ENCODE measurements at regions not wholly inside any gene's neighbourhood (a gene's known extent, or its start where the extent isn't known, plus 50 kb on each side); places are given as distances from the start of the nearest gene placed in this dataset.

- no peaks in the 10 kb centered on the region for H3K36me3 ChIP-seq
- no peak overlapping the region for H3K4me3 ChIP-seq
- H3K27me3 ChIP-seq (ENCODE audit: low read depth), result no peaks in the 10 kb centered on the region
- no peaks in the 10 kb centered on the region for H3K4me1 ChIP-seq
- TF ChIP-seq CTCF (IDR thresholded peaks at IDR 0.05; ENCODE audit: borderline replicate concordance), result no peak
- intact Hi-C loops (cut with micrococcal nuclease), result no loop called here
- no peak for DNase-seq
- no peaks in the 10 kb centered on the region for H3K9me3 ChIP-seq (replicated peaks)
- no peak overlapping the region for H3K27ac ChIP-seq (replicated peaks)
Observed at GRCh38 chrX:82134378-82134777, 932.5 kb downstream of the SH3BGRL start.

DNA sequence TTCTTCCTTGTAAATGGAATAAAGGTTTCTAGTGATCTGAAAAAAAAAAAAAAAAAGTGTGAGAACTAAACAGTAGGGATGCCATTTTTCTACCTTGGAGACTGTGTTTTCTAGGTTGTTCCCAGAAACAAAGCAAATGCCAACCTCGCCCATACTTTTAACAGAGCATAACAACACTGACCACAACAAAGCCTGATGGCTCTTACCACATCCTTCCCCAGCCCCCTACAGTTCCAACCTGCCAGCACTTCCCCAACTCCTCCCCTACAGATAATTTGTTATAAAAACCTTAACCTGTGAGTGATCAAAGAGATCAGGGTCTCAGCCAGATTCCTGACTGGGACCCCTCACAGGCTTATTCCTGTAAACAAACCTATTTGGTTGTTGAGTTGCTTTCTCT, 940.0 kb downstream of the SH3BGRL start:
- no peak for TF ChIP-seq CTCF (IDR thresholded peaks at IDR 0.05; ENCODE audit: borderline replicate concordance)
- intact Hi-C loops (cut with micrococcal nuclease), result no loop called here
- Histone ChIP-seq H3K27ac (replicated peaks) (no peak overlapping the region), H3K4me3 (no peak overlapping the region), H3K4me1 (no peaks in the 10 kb centered on the region), H3K27me3 (ENCODE audit: low read depth) (no peaks in the 10 kb centered on the region), H3K9me3 (replicated peaks) (no peaks in the 10 kb centered on the region), H3K36me3 (no peaks in the 10 kb centered on the region)
- no peak for DNase-seq

- Histone ChIP-seq H3K27me3 (ENCODE audit: low read depth) (no peaks in the 10 kb centered on the region), H3K36me3 (no peaks in the 10 kb centered on the region), H3K9me3 (replicated peaks) (peaks cover 11% of the 10 kb centered on the region), H3K27ac (replicated peaks) (no peak overlapping the region), H3K4me3 (no peak overlapping the region), H3K4me1 (no peaks in the 10 kb centered on the region)
- TF ChIP-seq CTCF (IDR thresholded peaks at IDR 0.05; ENCODE audit: borderline replicate concordance), result no peak
- DNase-seq, result no peak
- intact Hi-C loops (cut with micrococcal nuclease), result no loop called here
Observed at GRCh38 chrX:82161195-82161594, 959.3 kb downstream of the SH3BGRL start.

DNA sequence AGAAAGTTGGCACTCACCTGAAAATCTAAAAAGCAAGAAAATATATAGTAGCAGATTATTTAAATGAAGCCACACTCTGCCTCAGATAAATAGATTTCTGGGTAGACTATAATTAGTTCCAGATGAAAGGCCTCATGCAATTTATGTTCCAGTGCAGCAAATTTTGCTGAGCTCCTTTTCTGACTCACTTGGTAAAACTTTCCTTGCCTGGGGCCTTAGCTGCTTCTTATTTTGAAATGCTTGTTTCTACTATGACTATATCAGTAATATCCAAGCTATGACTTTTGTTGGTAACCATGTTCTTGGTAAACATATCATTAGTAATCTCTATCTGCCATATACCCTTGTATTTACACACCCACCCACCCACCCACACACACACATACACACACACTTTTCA, 961.8 kb downstream of the SH3BGRL start:
- H3K4me3 ChIP-seq, result no peak overlapping the region
- H3K4me1 ChIP-seq, result no peaks in the 10 kb centered on the region
- H3K27me3 ChIP-seq (ENCODE audit: low read depth), result no peaks in the 10 kb centered on the region
- intact Hi-C loops (cut with micrococcal nuclease), result no loop called here
- H3K27ac ChIP-seq (replicated peaks), result no peak overlapping the region
- no peak for DNase-seq
- no peaks in the 10 kb centered on the region for H3K36me3 ChIP-seq
- peaks cover 11% of the 10 kb centered on the region for H3K9me3 ChIP-seq (replicated peaks)
- no peak for TF ChIP-seq CTCF (IDR thresholded peaks at IDR 0.05; ENCODE audit: borderline replicate concordance)

DNA sequence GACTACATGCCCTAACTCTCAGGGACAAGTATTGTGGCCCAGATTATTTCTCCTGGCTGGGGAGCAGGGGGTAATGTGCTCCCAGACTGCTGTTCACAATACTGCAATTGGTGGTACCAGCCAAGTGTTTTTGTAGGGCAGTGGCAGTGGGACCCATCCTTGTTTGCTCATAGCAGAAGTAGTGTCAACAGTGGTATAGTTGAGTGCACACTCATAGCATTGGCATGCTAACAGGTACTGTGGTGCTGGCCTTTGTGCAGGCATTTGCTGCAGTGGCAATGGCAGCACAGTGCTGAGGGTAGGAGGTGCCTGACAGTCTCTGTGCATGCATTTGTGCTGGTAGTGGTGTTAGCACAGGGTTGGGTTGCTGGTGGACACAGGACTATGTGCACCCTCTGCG, 995.0 kb downstream of the SH3BGRL start:
- intact Hi-C loops (cut with micrococcal nuclease), result no loop called here
- no peak for TF ChIP-seq CTCF (IDR thresholded peaks at IDR 0.05; ENCODE audit: borderline replicate concordance)
- H3K4me1 ChIP-seq, result no peaks in the 10 kb centered on the region

GRCh38 chrX:82208975-82209374, 1007.1 kb downstream of the SH3BGRL start:
- intact Hi-C loops (cut with micrococcal nuclease), result no loop called here
- H3K4me1 ChIP-seq, result no peaks in the 10 kb centered on the region
- no peaks in the 10 kb centered on the region for H3K36me3 ChIP-seq
- no peak for TF ChIP-seq CTCF (IDR thresholded peaks at IDR 0.05; ENCODE audit: borderline replicate concordance)
- no peak for DNase-seq
- no peak overlapping the region for H3K27ac ChIP-seq (replicated peaks)
- H3K27me3 ChIP-seq (ENCODE audit: low read depth), result no peaks in the 10 kb centered on the region
- H3K4me3 ChIP-seq, result no peak overlapping the region
- no peaks in the 10 kb centered on the region for H3K9me3 ChIP-seq (replicated peaks)

More for the DNA sequence above, 995.0 kb downstream of the SH3BGRL start:
- H3K4me3 ChIP-seq, result no peak overlapping the region
- H3K36me3 ChIP-seq, result no peaks in the 10 kb centered on the region
- no peak for DNase-seq
- H3K27me3 ChIP-seq (ENCODE audit: low read depth), result no peaks in the 10 kb centered on the region
- H3K9me3 ChIP-seq (replicated peaks), result peaks cover 5% of the 10 kb centered on the region
- H3K27ac ChIP-seq (replicated peaks), result no peak overlapping the region
